GM06990 (cell line): ENCODE measurements at regions not wholly inside any gene's neighbourhood (a gene's known extent, or its start where the extent isn't known, plus 50 kb on each side); places are given as distances from the start of the nearest gene placed in this dataset.

Experiments used
- DNase-seq: peaks from one replicate; pipeline ENCODE4 v3.0.0-alpha.2; 2011; ENCODE audit not compliant: insufficient read length; ENCODE audit errors: extremely low read depth
- H3K27me3 ChIP-seq: replicated peaks from 2 replicates; pipeline ENCODE4 v1.6.0; 2011; ENCODE audit warnings: low read length; ENCODE audit not compliant: control insufficient read depth, insufficient read depth
- H3K36me3 ChIP-seq: 2 replicates; pipeline ENCODE4 v1.5.1; 2011; ENCODE audit warnings: low read length; ENCODE audit not compliant: control insufficient read depth, insufficient read depth
- H3K4me3 ChIP-seq: replicated peaks from 2 replicates; pipeline ENCODE4 v1.5.1; 2011; ENCODE audit warnings: low read depth, mild to moderate bottlenecking, control low read depth, low read length
- TF ChIP-seq, protein P1 (sequence below): IDR thresholded peaks from 2 replicates; pipeline ENCODE4 v1.5.1; 2011; ENCODE audit warnings: low read length, control low read depth, mild to moderate bottlenecking, inconsistent platforms; ENCODE audit not compliant: insufficient read depth, poor library complexity, severe bottlenecking

- no peak for DNase-seq
- H3K36me3 ChIP-seq: no peaks in the 10 kb centered on the region
- no peak overlapping the region for H3K4me3 ChIP-seq
- H3K27me3 ChIP-seq: no peaks in the 10 kb centered on the region; the same call in 1 of the 2 replicates
- TF ChIP-seq, protein P1, sequence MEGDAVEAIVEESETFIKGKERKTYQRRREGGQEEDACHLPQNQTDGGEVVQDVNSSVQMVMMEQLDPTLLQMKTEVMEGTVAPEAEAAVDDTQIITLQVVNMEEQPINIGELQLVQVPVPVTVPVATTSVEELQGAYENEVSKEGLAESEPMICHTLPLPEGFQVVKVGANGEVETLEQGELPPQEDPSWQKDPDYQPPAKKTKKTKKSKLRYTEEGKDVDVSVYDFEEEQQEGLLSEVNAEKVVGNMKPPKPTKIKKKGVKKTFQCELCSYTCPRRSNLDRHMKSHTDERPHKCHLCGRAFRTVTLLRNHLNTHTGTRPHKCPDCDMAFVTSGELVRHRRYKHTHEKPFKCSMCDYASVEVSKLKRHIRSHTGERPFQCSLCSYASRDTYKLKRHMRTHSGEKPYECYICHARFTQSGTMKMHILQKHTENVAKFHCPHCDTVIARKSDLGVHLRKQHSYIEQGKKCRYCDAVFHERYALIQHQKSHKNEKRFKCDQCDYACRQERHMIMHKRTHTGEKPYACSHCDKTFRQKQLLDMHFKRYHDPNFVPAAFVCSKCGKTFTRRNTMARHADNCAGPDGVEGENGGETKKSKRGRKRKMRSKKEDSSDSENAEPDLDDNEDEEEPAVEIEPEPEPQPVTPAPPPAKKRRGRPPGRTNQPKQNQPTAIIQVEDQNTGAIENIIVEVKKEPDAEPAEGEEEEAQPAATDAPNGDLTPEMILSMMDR: no peak
These were observed 105.9 kb upstream of the SH3BP4 start for GRCh38 chr2:234845602-234846590.

DNA sequence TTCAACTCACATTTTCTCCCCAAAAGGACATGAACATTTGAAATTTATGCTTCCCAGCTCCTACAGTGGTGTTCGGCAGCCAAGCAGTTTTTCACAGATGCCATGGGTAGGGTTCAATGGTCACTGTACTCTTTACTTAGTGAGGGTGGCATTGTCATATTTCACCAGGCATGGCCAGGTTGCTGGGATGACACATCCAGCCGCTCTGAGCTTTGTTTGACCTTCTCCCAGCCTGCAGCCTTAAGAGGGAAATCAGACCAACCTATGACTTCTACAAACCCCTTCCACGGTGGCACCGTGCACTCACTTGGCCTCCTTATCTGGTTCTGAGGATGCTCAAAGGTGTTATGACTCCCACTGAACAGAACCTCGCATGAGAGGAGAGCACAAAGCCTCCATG is 108.4 kb upstream of the SH3BP4 start:
- Histone ChIP-seq H3K27me3 (no peaks in the 10 kb centered on the region; the same call in 1 of the 2 replicates), H3K4me3 (no peak overlapping the region), H3K36me3 (no peaks in the 10 kb centered on the region)
- DNase-seq: no peak
- TF ChIP-seq, protein P1: no peak

DNA sequence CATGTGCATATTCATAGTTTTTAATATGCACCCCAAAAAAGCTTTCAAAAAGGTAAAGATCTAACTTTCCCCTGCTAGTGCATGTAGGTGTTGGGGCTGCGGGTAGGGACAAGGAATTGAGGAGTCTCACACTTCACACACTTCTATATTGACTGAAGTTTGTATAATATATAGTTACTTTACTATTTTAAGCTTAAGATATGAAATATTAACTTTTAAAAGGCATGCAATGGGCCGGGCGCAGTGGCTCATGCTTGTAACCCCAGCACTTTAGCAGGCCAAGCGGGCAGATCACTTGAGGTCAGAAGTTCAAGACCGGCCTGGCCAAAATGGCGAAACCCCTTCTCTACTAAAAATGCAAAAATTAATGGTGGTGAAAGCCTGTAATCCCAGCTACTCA is 109.1 kb upstream of the SH3BP4 start:
- Histone ChIP-seq H3K27me3 (no peaks in the 10 kb centered on the region; the same call in 1 of the 2 replicates), H3K4me3 (no peak overlapping the region), H3K36me3 (no peaks in the 10 kb centered on the region)
- DNase-seq: no peak
- TF ChIP-seq, protein P1: no peak

DNA sequence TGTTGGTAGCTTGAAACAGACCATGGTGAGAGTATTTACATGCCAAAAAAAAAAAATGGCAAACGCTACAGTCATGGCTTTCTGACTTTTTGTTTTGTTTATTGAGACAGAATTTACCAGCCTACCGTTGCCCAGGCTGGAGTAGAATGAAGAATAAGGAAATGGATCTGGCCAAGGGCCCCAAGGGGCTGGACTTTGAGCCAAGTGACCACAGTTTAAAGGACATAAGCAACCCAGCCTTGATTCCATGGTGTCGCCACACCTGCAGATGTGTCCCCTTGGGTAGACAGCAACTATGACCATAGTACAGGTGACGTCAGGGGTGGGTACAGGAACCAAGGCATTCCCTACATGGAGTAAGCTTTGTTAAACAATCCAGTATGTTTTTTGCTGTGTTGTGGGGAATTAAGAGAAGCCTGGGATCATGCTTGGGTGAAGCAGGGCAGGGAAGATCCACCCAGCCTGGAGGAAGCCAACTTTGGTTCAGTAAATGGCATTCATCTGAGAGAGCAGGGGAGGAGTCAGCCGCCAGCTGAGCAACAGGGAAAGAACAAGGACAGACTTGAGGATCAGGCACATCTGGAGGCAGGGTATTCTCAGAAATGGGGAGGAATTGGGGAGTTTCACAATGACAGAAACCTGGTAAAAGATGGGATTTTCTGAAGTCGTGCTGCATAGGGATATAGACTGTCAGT is 110.3 kb upstream of the SH3BP4 start:
- Histone ChIP-seq H3K4me3 (no peak overlapping the region), H3K36me3 (no peaks in the 10 kb centered on the region), H3K27me3 (no peaks in the 10 kb centered on the region; the same call in 1 of the 2 replicates)
- DNase-seq: no peak
- TF ChIP-seq, protein P1: no peak

GRCh38 chr2:234840336-234840735 is 111.5 kb upstream of the SH3BP4 start:
- TF ChIP-seq, protein P1: no peak
- DNase-seq: no peak
- H3K36me3 ChIP-seq: no peaks in the 10 kb centered on the region
- no peaks in the 10 kb centered on the region; the same call in 1 of the 2 replicates for H3K27me3 ChIP-seq
- no peak overlapping the region for H3K4me3 ChIP-seq
